ENCODE measurements at regions not wholly inside any gene's neighbourhood (a gene's known extent, or its start where the extent isn't known, plus 50 kb on each side); places are given as distances from the start of the nearest gene placed in this dataset.
A peak's percentile ranks its signal among the peaks of the same experiment; 100 is the strongest.
"Not testable (repeated sequence)": the region's sequence is repeated elsewhere in the genome, so short reads cannot be mapped to it uniquely, and the experiment has no call there.

DNA sequence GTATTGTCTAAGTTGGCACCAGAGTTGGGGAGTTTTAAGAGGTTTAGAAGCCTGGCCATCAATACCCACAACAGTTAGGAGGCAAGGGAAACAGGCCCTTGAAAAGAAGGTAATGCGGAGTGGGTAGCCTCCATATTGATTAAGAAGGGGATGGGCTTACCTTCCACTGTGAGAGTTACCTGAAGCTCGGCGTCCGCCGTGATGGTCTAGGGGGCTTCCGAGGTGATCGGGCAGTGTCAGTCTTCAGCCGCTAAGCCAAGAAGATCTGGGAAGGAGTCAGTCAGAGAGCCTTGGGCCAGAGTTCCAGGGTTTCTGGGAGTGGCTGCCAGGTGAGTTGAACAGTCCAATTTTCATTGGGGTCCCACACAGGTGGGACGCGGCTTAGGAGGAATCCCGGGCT, 1085.8 kb downstream of the PCDH9 start:
- not testable (repeated sequence) for DNase-seq

DNA sequence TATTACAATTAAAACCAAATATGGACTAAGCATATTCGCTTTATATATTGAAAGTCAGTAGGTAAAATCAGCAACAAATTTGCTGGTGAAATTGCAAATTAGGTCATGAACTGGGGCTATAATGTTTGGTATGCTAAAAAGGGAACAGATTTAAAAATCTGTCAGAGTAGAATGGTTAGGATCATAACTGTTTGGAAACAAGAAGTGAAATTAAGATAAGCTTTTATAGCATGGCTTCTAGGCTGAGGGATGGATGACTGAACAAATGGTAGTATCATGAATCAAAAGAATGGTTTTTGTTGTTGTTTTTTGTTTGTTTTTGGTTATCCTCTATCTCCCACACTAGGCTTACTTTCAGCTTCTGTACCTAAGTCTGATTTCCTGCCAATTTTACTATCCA, 1090.4 kb downstream of the PCDH9 start:
- no peak for DNase-seq

DNA sequence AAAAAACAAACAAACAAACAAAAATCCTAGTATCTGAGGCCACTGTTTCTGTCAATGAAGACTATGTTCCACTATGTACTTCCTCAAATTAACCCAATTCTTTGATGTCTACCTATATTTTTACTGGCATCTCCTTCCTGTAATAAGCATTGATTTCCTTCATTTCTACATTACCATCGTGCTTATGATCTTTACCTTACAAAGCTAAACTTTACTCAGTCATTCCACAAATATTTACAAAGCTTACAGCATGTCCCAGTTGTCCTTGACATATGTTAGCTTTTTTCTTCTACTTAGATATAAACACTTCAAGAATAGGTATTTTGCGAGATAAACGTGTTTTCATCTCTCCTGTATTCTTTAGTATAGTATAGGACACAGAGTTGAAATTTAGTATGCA, 1090.9 kb downstream of the PCDH9 start:
- DNase-seq: no peak

- DNase-seq: peak; percentile 1
Observed at GRCh38 chr13:66138172-66138811, 1091.8 kb downstream of the PCDH9 start.

- DNase-seq: no peak
Observed at GRCh38 chr13:66137384-66137783, 1092.8 kb downstream of the PCDH9 start.

DNA sequence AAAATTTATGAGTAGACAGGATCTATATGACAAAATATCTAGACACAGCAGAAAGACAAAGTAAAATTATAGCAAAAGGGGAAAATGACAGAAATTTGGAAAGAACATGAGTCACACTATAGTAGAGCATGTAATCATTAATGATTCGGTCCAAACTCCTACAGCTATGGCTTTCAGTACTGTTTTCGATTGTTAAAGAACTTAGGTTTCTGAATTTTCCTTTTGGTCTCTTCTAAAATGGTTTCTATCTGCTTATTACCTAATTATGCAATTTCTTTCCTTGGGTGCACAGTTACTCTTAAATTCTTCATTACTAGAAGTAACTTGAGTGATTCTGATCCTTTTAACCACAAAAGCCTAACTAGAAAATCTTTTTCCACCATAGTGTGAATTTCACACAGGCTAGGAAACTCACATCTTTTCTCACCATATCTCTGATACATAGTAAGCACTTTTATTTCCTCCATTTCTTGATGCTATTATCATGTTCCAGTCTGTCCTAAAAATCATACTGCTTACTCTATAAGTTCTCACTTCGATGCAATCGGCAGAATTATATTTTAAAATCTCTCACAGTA, 1101.4 kb downstream of the PCDH9 start:
- DNase-seq: no peak

- no peak for DNase-seq
Observed at GRCh38 chr13:66128201-66128600, 1101.9 kb downstream of the PCDH9 start.

- no peak for DNase-seq
Observed at GRCh38 chr13:66117563-66117962, 1112.6 kb downstream of the PCDH9 start.

DNA sequence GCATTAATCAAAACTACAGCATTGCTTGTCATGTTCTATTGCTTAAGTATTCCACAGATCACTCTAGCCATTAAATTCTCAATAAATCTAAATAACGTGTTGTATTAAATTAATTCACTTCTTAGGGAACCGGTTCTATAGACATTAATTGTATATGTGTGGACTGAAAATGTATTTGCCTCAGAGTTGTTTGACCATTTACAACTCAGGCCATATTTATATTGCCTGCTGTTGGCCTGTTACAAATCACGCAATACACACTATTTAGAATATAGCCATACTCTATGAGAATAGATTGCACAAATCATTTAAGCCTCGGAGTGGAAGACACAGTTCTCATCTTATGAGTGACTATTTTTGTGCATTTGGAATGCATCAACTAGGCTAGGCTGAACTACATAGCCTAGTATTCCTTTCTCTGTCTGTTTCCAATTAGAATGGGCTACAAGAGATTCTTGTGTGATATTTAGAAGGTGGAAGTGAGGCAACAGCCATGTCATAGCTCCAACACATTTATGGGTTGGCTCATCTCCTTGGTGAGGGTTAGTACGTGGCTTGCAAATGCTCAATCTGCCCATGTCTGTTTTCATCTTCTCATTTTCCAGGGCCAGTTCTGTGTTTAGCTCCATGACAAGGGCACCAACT, 1116.1 kb downstream of the PCDH9 start:
- DNase-seq: no peak

GRCh38 chr13:66111628-66112027, 1118.5 kb downstream of the PCDH9 start:
- DNase-seq: no peak

GRCh38 chr13:66106246-66106645, 1123.9 kb downstream of the PCDH9 start:
- DNase-seq: no peak

DNA sequence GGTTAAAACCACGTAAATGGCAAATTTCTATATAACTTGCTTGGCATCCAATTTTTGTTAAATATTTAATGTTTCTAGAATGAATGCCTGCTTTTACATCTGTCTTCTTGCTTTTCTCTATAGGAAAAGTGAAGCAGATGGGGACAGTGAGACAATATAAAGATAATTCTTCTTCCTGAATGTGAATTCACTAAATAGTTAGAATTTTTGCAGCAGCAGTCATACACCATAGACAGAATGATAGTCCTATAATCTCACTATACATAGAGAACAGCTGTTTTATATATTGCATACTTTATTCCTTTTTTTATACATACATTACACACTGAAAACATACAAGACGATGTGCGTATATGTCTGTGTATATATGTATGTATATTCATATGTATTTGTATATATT, 1127.3 kb downstream of the PCDH9 start:
- DNase-seq: no peak

GRCh38 chr13:66099825-66100224, 1130.3 kb downstream of the PCDH9 start:
- DNase-seq: no peak

GRCh38 chr13:66098931-66099628, 1131.1 kb downstream of the PCDH9 start:
- no peak for DNase-seq

DNA sequence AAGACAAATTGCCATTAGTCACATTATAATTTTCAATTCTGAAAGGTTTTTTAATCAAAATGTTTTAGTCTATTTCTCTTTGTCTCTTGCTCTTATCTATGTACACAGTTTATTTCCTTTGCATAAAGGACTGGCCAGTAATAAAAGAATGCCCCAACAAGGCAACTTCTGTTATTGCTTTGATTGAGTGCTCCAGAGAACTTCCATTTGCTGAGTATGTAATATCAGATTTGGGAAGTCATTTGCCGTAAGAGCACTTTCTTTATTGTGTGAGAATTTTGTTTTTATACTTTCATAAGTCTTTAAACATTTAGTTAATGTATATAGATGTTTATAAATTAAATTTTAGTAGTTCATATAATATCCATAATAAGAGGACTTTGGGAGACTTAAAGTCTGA, 1140.4 kb downstream of the PCDH9 start:
- no peak for DNase-seq

DNA sequence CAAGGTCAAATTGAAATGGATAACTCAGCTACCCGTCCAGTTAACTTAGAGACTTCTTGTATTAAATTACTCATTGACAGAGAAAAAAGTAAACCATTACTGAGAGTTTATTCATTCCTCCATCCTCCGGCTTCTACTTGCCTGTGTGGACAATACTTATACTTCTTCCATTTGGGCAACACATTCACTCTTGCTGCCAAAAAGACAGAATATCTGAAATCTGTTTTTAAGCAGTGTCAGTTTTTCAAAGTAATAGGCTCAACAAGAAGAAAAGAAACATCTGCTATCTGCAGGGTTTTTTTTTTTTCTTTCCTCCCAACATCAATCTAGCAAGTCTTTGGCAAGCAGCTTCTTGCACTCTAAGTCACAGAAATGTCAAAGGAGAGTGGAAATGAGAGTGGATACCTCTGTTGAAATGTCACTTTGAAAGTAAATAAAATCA, 1142.8 kb downstream of the PCDH9 start:
- no peak for DNase-seq

DNA sequence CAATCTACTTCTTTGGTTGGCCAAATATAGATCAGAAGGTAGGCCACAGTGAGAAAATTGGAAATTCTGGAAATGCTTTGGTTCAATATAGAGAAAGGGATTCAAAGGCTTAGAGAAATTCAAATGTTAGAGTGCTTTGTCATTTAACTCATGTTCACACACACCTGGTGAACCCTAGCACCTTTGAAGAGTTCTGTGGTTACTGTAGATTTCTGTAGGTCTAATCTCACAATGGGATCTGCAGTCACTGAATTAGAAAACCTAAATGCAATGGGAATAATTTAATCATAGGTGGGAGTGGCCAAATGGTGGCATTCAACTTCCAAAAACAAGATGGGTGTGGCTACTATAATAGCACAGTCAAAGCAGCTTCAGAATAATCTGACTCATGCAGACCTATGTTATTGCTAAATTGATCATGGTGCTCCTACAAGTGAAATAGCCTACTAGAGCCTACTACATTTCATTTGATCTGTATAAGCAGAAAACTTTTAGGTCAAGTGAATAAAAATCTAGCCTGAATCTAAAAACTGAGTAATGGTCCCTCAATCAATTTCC, 1152.9 kb downstream of the PCDH9 start:
- no peak for DNase-seq

DNA sequence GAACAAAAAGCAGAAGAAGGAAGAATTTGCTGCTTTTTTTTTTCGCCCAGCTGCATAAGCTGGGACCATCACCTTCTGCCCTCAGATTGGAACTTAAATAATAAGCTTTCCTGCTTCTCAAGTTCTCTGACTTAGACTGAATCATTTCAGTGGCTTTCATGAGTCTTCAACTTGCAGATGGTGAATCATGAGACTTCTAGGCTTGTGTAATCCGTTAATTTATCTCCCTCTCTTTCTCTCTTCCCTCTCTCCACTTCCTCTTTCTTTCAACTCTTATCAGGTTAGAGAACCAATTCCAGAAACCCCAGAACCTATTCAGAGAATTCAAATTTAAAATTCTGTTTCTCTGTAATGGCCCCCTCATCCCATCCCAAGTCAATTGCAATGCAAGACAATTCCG, 1153.7 kb downstream of the PCDH9 start:
- DNase-seq: no peak

GRCh38 chr13:66074018-66074615, 1156.0 kb downstream of the PCDH9 start:
- no peak for DNase-seq

- not testable (repeated sequence) for DNase-seq
Observed at GRCh38 chr13:66072097-66072496, 1158.0 kb downstream of the PCDH9 start.

- no peak for DNase-seq
Observed at GRCh38 chr13:66071608-66072007, 1158.5 kb downstream of the PCDH9 start.

DNA sequence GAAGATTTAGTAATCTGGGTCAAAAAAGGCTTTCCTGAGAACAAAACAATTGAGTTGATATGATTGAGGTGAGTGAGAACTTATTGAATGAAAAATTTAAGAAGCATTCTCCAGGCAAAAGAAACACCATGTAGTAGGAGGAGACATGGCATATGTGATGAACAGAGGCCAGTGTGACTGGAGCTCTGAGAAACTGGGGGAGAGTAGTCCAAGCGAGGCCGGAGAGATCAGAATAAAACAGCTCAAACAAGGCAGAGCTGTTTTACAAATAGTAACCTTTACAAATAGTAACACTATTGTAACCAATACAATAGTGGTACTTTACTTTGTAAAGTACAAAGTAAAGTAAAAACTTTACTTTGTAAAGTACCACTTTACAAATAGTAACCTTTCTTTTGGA, 1159.1 kb downstream of the PCDH9 start:
- no peak for DNase-seq

- no peak for DNase-seq
Observed at GRCh38 chr13:66069570-66069969, 1160.6 kb downstream of the PCDH9 start.
